Breast epithelium (tissue), 3 donors: ENCODE measurements at regions not wholly inside any gene's neighbourhood (a gene's known extent, or its start where the extent isn't known, plus 50 kb on each side); places are given as distances from the start of the nearest gene placed in this dataset.

Experiments used
- CTCF ChIP-seq, 3 donors: fragments of 450-650 bp; IDR thresholded peaks; one replicate each; pipeline ENCODE4 v1.5.1; 2016 to 2017; ENCODE audit warnings: antibody characterized with exemption in 3 of 3, mild to moderate bottlenecking in 3 of 3, moderate library complexity in 3 of 3
- POLR2AphosphoS5 ChIP-seq, 3 donors: sonication (generic); formaldehyde crosslinking; IDR thresholded peaks; one replicate each; pipeline ENCODE4 v1.6.1; 2017; ENCODE audit warnings: antibody characterized with exemption in 3 of 3

- TF ChIP-seq CTCF (IDR thresholded peaks at IDR 0.05): no peak
- TF ChIP-seq POLR2AphosphoS5 (IDR thresholded peaks at IDR 0.05): no peak
Measured at GRCh38 chr1:37174876-37175275, 140.6 kb upstream of the GRIK3 start.
